SKM-1 treated with dmso at 0.1 percent for 144 hours (cell line): ENCODE measurements at regions not wholly inside any gene's neighbourhood (a gene's known extent, or its start where the extent isn't known, plus 50 kb on each side); places are given as distances from the start of the nearest gene placed in this dataset.

Experiments used
- DNase-seq: peaks from one replicate; lab custom pipeline; 2025; ENCODE audit not compliant: unreplicated experiment; lab: John Stamatoyannopoulos, UW

DNA sequence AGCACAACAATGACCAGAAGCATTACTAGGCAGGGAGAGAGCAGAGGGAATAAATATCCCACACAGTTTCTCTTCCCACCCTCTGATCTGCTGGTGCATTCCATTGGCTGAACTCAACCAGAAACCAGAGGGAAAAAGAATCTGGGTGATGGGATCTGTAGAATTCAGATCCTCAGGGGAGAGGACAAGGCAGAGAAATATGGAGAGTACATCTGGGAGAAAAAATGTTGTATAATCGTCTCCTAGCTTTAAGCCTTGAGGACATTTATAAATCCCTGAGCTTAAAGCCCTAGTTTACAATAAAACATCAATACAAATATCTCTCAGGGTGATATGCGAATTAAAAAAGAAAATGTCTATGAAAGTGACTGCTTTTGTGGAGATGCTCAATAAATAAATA lies 368.1 kb upstream of the MAD2L1 start:
- no peak for DNase-seq

DNA sequence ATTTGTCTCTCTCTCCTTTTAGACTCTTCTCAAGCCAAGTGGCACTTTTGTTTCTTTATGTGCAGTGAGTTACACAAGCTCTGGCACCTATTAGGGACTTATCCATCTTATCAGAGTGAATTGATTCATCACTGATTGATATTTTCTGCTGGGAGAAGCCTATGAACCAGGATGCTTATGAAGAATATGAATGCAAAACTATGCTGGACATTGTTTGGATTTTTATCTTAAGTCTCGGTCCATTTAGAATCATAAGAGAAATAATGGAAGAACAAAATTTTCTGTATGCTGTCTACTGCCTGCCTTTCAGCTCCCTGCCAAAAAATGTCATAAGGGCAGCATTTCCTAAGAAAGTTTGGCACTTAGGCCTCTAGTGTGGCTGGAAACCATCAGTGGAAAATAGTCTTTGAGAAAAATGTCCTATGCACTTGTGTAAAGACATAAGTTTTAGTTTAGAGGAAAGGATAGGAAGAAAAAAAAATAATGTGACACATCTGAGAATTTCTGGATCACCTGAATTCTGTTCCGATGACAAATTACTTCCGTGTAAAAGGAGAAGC lies 365.7 kb upstream of the MAD2L1 start:
- DNase-seq, result no peak

DNA sequence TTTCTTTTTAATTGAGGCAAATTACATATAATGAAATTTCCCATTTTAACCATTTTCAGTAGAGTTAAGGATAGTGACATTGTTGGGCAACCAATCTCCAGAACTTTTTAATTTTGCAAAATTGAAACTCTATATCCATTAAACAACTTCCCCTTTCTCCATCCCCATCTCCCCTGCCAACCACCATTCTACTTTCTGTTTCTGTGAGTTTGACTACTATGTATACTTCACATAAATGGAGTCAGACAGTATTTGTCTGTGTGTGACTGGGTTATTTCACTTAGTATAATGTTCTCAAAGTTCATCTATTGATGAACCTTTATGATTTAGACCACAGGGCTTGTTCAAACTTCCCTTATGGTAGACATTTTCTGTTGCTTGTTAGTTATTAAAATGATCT lies 364.5 kb upstream of the MAD2L1 start:
- DNase-seq, result no peak

DNA sequence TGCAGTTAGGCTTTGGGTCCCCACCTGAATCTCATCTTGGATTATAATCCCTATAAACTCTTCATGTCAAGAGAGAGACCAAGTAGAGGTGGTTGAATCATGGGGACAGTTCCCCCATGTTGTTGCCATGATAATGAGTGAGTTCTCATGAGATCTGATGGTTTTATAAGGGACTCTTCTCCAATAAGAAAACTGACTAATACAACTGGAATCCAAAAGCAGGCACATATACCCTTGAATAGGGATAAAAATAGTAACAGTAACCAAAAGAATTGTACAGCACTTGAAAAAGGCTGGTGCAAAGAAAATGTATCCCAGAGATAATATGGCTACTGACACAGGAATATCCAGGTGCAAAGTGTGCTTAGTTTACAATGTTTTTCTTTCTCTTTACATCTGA lies 351.5 kb upstream of the MAD2L1 start:
- DNase-seq, result no peak

DNA sequence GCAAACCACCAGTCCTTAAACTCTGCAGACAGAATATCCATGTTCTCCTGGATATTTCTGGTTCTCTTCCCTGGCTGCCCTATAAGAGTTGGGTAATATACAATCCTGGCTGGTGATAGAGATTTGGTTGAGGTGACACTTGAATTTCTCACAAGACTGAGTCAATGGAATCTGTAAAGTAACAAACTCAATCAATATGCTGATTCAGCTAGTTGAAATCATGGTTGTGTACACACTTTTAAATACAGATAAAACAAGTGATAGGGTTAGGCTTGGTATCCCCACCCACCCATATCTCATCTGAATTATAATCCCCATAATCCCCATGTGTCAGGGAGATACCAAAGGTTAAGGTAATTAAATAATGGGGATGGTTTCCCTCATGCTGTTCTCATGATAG lies 349.2 kb upstream of the MAD2L1 start:
- DNase-seq, result no peak

DNA sequence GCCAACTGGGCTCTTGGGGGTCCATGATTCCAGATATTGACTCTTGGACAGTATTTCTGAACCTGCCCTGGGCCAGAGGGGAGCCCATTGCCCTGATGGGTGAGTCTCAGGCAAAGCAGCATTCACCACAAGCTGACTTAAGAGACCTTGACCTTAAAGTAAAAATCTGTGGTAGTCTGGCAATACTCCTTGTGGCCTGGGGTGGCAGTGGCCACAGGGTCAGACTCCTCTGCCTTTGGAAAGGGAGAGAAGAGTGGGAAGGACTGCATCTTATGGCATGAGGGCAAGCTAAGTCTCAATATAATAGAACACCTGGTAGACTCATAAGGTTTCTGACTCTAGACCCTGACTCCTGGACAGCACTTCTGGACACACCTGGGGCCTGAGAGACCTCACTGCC lies 340.3 kb upstream of the MAD2L1 start:
- no peak for DNase-seq

DNA sequence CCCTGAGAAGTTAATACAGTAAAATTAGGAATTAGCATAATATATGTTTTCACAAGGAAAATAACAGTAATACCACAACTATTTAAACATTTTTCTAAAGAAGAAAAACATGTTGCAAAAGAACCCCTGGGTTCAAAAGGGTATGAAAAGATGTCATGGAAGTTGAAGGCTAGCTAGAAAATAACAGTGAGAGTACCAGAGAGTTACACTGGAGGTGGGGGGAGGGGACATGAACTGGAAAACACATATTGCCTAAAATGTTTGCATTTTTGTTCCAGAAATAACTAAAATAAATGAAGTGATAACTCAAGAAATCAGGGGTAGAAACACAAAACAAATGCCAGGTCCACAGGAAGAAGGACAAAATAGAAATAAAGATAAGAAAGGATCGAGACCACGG lies 336.6 kb upstream of the MAD2L1 start:
- no peak for DNase-seq

DNA sequence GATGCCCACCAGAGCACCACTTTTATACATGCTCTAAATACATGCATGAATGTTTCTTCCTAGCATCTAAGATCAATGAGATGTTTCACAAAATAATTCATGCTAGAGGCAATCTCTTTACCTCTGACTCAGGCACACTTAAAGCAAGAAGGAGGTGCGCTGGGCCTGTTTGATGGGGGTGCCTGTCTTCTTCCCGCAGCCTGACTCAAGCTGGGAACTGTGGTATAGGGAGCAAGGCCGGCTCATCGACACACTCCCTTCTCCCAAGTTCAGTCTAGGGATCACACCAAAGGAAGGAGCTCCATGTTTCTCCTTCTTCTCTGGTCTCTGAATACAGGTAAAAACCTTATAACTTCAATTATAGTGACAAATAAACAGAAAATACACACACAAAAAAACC lies 333.8 kb upstream of the MAD2L1 start:
- DNase-seq, result no peak

DNA sequence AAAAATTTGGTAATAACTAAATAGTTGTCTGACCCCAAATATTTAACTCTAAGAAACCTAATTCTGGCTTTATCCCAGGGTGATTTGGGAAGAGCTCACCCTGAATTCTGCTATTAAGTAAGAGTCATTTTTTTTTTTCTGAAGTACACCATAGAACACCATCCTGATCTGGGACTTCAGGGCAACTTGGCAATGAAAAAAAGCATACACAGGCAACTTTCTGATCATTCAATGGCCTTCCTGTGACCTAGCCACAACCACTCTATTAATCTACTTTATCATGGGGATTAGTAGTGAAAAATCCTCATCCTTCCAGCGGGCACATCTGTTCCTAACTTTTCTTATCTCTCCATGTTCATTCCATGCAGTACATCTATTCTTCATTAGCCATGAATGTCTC lies 333.2 kb upstream of the MAD2L1 start:
- DNase-seq, result no peak

DNA sequence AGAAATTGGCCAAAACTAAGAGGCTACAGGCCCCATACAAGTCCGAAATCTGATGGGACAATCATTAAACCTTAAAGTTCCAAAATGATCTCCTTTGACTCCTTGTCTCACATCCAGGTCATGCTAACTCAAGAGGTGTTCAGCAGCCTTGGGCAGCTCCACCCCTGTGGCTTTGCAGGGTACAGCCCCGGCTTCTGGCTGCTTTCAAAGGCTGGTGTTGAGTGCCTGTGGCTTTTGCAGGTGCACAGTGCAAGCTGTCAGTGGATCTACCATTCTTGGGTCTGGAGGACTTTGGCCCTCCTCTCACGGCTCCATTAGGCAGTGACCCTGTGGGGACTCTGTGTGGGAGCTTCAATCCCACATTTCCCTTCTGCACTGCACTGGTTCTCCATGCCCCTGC lies 329.1 kb upstream of the MAD2L1 start:
- DNase-seq, result no peak

DNA sequence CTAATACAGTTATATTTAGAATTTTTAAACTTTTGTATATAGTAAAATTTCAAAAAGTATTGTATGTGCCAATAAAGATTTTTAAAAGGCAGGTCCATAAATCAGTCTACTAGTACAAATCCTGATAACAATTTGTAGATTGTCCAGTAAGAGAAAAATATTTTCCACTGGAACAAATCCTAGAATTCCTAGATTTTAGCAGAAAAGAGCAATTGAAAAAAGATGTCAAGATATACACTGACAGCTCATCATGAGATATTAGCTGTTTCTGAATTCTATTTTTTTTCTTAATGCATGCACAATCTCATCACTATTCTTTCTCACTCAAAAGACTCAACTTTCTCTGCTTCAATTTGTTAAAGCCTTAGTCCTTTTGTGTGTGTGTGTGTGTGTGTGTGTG lies 289.2 kb upstream of the MAD2L1 start:
- no peak for DNase-seq

DNA sequence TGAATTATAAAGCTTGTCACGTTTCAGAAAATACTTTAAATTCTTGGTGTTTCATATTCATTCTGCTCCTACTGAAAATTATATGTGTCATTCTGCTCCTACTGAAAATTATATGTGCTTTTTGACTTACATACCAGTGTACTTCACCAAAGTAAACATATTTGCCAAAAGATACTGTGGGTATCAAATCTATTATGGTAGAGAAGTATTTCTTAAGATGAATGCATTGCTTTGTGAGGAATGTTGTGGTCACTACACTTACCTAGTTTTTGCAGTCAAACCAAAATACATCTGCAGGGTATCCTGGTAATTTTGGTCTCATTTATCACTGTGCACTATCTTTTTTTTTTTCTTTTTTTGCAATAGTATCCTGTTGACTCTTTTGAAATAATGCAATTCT lies 287.7 kb upstream of the MAD2L1 start:
- DNase-seq, result no peak

DNA sequence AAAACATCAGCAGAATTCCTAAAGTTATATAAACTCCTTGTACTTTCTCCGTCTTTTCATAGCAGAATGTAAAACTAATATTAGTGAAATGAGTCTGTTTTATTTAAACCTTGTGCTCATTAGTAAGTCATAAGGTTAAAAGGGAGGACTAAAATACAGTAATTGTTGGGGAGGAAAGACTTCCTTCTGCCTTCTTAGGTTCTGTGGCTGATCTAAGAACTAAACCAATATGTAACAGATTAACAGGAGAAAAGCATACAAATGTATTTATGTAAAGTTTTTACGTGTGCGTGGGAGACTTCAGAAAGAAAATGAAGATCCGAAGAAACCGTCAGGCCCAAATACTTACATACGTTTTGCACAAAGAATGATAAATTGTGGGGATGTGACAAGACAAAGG lies 286.6 kb upstream of the MAD2L1 start:
- DNase-seq, result no peak

DNA sequence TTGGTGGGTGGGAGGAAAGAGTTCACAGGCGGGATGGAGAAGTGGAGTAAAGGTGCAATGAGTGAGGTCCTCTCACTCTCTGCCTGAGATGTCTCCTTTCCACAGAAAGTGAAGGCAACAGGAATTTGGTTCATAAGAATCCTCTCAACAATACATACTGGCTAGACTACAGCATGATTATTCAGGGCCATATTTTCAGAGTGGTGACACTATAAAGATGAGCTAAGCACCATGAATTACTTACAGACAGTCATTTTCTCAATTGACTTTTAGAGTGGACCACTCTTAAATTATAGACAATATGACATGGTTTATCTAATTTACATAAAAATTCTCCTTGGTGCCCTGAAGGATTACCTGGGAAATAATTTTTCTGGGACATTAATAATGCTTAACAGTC lies 286.1 kb upstream of the MAD2L1 start:
- no peak for DNase-seq

DNA sequence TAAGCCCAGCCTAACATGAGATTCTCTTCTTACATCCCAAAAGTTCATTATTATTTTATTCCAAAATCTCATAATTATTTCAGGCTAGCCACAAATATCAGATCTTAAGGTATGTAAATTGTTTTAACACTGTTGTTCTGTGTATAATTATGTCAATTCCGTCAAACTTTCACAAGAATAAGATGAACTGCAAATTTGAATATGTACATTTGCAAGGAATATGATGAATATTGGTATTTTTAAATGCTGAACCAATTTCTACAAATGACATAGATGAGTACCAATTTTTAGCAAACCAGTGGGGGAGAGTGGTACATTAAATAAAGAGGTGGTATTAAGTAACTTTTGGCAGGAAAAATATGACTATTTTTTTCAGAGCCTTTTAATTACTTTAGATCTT lies 282.3 kb upstream of the MAD2L1 start:
- no peak for DNase-seq

DNA sequence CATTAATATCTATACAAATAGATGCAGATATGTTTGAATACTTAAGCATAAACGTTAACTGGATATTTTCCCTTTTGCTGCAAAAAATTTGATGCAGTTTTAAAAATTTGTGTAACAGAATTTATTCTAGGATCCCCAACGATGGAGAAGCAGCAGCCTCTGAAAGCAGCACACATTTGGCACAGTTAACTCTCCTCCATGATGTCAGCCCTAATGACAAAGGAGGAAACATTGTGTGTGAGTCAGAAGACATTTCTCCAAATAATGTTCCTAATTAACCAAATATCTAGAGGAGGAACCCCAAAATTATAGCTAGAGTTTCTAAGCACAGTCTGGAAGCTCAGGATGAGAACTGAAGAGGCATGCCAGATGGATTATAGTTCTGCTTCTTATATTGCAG lies 281.9 kb upstream of the MAD2L1 start:
- DNase-seq, result no peak

DNA sequence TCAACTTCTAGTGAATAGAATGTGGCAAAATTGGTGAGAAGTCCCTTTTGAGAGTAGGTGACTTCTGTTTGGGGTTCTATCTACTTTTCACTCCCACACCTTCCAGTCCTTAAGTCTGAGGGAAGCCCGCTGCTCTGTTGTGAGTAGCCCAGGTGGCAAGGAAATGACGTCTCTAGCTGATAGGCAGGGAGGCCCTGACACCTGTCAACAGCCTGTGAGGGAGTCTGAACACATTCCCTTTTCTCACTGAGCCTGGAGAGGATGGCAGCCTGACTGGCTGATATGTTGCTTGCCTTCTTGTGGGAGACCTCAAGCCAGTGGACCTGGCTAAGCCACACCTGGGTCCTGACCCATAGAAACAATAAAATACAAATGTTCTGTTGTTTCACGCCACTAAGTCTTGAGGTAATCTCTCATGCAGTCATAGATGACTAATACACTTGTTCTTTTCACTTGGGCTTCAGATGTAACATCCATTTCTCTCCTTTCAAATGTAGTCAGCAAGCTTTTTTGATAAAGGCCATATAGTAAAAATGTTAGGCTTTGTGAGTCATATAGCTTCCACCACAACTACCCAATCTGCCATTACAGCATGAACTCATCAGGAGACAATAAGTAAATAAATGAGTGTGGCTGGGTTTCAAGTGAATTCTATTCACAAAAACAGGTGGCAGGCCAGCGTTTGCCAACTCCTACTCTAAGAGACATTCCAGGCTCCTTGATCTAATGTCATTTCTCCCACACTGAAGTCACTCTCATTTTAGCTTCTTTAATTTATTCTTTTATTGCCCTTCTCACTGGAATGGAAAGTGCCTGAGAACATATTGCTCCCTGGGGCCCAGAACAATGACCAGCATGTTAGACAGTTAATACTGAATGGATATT lies 265.1 kb upstream of the MAD2L1 start:
- no peak for DNase-seq

DNA sequence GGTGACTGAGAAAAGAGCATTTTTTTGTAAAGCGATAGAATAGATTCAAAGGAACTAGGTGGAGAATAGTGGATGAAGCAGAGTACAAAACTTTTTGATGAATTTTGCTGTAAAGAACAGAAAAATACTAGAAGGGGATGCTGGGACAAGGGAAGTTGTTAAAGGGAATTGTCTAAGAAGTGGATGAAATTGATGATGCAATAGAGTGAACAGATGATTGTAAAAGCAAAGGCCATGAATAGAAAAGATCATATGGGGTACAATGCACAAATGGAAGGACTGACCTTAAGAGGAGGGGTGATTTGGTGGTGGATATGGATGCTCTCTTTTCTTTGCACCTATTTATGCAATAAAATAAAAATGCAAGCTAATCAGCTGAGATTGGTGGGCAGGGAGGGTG lies 262.7 kb upstream of the MAD2L1 start:
- DNase-seq, result no peak

DNA sequence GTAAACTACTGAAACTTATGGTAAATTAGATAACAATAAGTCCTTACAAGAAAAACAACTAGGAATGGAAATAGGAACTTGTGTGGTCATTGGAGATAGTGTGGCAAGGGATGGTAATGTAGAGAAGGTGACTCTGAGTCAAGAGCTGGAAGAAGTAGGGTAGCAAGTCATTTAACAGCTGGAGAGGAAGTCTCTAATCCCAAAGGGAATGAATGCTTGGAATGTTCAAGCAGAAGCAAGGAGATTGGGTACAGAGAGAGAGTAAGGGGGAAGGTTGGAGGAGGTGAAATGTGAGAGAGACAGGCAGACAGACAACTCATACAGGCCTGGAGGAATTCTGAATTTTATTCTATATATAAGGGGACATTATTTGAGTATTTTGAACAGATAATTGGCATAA lies 260.6 kb upstream of the MAD2L1 start:
- no peak for DNase-seq

DNA sequence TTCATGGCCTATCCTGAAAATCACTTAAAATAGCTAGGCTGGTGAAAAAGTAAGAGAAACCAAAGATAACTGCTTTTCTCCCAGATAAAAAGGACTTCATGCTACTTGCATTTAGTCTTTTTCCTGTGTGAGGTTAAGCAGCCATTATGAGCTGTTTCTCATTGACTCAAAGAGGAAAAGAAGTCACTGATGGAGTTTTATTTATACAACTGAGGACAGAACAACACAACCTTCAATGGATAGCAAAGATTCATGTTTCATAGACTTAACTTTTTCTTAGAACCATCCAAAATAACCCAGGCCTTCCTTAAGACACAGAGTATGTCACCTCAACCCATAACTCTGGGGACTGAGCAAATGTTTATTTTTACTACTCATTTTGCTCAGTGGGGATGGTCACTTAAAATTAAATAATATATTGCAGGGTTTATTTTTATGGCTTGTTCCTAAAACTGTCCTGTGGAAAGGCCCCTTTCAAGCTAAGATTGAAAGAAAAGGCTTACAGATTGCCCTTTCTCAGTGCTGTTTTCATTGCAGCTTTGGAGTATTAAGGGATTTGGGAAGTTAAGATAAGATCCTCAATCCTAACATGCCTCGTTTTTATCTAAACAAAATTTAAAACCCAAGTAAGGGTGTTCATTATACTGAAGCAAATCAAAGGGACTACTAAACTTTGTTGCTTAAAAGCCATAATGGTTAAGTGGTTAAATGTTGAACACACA lies 252.6 kb upstream of the MAD2L1 start:
- no peak for DNase-seq

DNA sequence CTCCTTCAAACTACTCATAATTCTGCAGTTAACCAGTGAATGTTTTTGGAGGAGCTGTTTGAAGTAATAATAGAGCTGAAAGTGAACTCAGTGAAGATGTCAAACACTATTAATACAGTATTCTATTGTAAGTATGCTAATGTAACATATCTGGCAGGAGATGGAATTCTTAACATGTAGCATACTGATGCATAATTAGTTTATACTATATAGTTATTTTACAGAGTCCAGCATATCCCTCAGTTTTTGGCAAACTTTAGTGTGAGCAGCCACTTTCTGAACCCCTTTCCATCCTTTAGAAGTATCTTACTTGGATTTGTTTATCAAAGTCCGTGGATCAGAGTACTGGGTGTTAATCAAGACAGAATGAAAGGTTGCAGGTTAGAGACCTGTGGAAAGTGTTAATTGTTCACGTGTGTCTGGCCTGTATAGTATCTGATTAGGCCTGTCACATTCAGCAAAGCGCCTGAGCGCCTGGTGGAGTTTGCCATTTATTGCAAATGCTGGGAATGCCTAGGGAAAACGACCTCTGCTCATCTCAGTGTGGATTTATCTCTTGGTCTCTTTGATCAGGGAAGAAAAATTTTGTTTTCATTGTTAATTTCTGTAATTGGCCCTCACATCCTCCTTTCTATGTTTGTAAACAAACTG lies 251.7 kb upstream of the MAD2L1 start:
- no peak for DNase-seq

DNA sequence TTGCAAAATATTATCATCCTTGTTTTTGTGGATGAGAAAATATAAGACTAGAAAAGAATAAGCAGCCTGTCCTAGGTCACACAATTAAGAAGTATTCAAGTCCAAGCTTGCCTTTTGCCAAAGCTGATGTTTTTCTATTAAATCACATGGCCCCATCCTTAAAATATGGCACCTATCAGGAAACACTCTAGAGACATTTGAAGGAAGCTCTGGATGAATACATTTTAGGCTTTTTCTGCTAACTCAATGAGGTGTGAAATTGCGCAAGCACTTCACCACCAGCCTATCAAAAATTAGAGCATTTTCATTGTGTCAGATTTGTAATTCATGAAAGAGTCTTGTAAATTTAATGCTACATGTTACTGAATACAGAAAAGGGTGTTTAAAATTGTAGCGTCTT lies 251.1 kb upstream of the MAD2L1 start:
- no peak for DNase-seq
